WTC11 (cell line): ENCODE measurements at regions not wholly inside any gene's neighbourhood (a gene's known extent, or its start where the extent isn't known, plus 50 kb on each side); places are given as distances from the start of the nearest gene placed in this dataset.

Experiments used
- CTCF ChIP-seq: fragments of 200-600 bp; IDR thresholded peaks from 2 replicates; pipeline ENCODE4 v1.8.0; 2022; ENCODE audit warnings: antibody characterized with exemption
- FOXP1 ChIP-seq: sonication (generic); formaldehyde crosslinking; IDR thresholded peaks from 2 replicates; pipeline ENCODE4 v1.8.0; 2022; ENCODE audit warnings: missing genetic modification reagents, mild to moderate bottlenecking, moderate library complexity, borderline replicate concordance
- IRF1 ChIP-seq: sonication (generic); formaldehyde crosslinking; IDR thresholded peaks from 2 replicates; pipeline ENCODE4 v1.8.0; 2023; ENCODE audit warnings: missing genetic modification reagents
- SP1 ChIP-seq: sonication (generic); formaldehyde crosslinking; conservative IDR thresholded peaks from 2 replicates; pipeline ENCODE4 v1.8.1; 2022; ENCODE audit warnings: missing genetic modification reagents
- TCF7 ChIP-seq: sonication (generic); formaldehyde crosslinking; IDR thresholded peaks from 2 replicates; pipeline ENCODE4 v1.8.0; 2022; ENCODE audit warnings: mild to moderate bottlenecking, low read depth, missing genetic modification reagents, moderate library complexity
- TF ChIP-seq, protein P1 (sequence below): sonication (generic); formaldehyde crosslinking; conservative IDR thresholded peaks from 2 replicates; pipeline ENCODE4 v1.8.1; 2022; ENCODE audit warnings: mild to moderate bottlenecking, missing genetic modification reagents

DNA sequence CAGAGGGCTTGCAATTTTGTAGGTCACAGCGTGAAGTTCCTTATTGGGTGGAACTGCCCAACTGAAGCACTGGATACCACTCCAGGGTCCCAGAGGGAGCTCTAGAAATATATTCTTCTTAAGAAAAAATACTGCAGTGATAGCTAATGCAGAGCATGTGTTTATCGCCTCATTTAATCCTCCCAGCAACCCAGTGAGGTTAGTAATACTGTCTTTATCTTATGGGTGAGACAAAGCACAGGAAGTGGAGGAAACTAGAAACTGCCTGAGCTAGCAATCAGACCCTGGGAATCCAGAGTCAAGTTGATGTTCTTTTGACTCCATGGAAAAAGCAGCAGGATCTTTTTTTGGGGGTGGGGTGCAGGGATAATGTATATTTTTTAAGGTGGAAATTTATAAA is 153.3 kb downstream of the PJA2 start:
- TF ChIP-seq TCF7 (CRISPR knock-in tag) (no peak), CTCF (no peak), FOXP1 (CRISPR knock-in tag) (no peak), IRF1 (CRISPR knock-in tag) (no peak), SP1 (CRISPR knock-in tag) (no peak)
- TF ChIP-seq, protein P1, sequence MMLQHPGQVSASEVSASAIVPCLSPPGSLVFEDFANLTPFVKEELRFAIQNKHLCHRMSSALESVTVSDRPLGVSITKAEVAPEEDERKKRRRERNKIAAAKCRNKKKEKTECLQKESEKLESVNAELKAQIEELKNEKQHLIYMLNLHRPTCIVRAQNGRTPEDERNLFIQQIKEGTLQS (CRISPR knock-in tag): no peak
